Stomach smooth muscle (tissue), 2 donors: ENCODE measurements at regions not wholly inside any gene's neighbourhood (a gene's known extent, or its start where the extent isn't known, plus 50 kb on each side); places are given as distances from the start of the nearest gene placed in this dataset.

Source experiments
- H3K27ac ChIP-seq: one replicate; pipeline ENCODE4 v1.7.0; 2013; ENCODE audit warnings: mild to moderate bottlenecking, low read length, inconsistent platforms
- H3K27me3 ChIP-seq, 2 donors: one replicate each; pipeline ENCODE4 v1.7.0; 2013; ENCODE audit warnings: low read length in 2 of 2; ENCODE audit not compliant: insufficient read depth in 2 of 2, control insufficient read depth in 1 of 2
- H3K36me3 ChIP-seq, 2 donors: one replicate each; pipeline ENCODE4 v1.7.0; 2013; ENCODE audit warnings: low read length in 2 of 2; ENCODE audit not compliant: control insufficient read depth in 2 of 2, insufficient read depth in 2 of 2
- H3K4me1 ChIP-seq: one replicate; pipeline ENCODE4 v1.7.0; 2013; ENCODE audit warnings: low read length; ENCODE audit not compliant: control insufficient read depth, insufficient read depth
- H3K4me3 ChIP-seq, 2 donors: one replicate each; pipeline ENCODE4 v1.7.0; 2013; ENCODE audit warnings: low read length in 2 of 2
- H3K9ac ChIP-seq, 2 donors: one replicate each; pipeline ENCODE4 v1.7.0; 2013; ENCODE audit warnings: low read length in 2 of 2, mild to moderate bottlenecking in 1 of 2
- H3K9me3 ChIP-seq, 2 donors: one replicate each; pipeline ENCODE4 v1.7.0; 2013; ENCODE audit warnings: low read length in 2 of 2; ENCODE audit not compliant: control insufficient read depth in 2 of 2
- donor health status: healthy.
- donor health status: Pancreatic carcinoma.

DNA sequence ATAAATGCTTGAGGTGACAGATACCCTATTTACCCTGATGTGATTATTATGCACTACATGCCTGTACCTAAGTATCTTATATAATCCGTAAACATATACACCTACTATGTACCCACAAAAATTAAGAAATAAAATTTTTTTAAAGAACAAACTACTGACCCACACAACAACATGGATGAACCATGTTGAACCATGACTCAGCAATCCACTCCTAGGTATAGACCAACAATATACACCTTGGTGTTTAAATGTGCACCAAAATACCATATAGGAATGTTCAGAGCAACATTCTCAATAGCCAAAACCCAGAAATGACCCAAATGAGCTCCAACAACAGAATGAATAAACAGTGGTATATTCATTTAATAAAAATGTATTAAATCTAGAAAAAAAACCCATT lies 245.1 kb downstream of the GXYLT1 start:
- Histone ChIP-seq H3K9ac (no peak overlapping the region), H3K4me3 (no peak overlapping the region), H3K36me3 (no peaks in the 10 kb centered on the region), H3K9me3 (no peaks in the 10 kb centered on the region), H3K27me3 (no peaks in the 10 kb centered on the region), H3K27ac (no peak overlapping the region), H3K4me1 (no peaks in the 10 kb centered on the region)

- Histone ChIP-seq H3K4me1 (no peaks in the 10 kb centered on the region), H3K36me3 (no peaks in the 10 kb centered on the region), H3K27me3 (no peaks in the 10 kb centered on the region), H3K9ac (no peak overlapping the region), H3K9me3 (no peaks in the 10 kb centered on the region), H3K4me3 (no peak overlapping the region), H3K27ac (no peak overlapping the region)
Measured at GRCh38 chr12:41897593-41897992, 247.1 kb downstream of the GXYLT1 start.

DNA sequence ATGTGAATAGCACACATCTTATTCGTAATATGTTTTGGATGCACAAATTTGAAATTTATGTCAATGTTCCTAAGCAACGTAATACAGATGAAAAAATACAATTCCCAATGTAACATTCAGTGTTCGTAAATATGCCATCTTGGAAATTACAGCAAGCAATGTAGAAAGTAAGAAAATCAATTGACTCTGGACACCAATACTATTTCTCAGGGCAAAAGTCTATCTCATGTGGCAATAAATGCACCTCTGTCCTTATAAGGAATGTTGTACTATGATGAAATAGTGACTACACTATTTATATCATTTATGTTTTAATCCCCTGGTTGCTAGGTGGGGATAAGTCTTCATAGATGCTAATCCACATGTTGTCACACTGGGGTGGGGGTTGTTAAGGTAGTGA lies 251.2 kb downstream of the GXYLT1 start:
- no peak overlapping the region for H3K4me3 ChIP-seq
- H3K27me3 ChIP-seq = no peaks in the 10 kb centered on the region
- no peak overlapping the region for H3K9ac ChIP-seq
- H3K4me1 ChIP-seq = no peaks in the 10 kb centered on the region
- H3K27ac ChIP-seq = no peak overlapping the region
- H3K9me3 ChIP-seq = no peaks in the 10 kb centered on the region
- no peaks in the 10 kb centered on the region for H3K36me3 ChIP-seq

DNA sequence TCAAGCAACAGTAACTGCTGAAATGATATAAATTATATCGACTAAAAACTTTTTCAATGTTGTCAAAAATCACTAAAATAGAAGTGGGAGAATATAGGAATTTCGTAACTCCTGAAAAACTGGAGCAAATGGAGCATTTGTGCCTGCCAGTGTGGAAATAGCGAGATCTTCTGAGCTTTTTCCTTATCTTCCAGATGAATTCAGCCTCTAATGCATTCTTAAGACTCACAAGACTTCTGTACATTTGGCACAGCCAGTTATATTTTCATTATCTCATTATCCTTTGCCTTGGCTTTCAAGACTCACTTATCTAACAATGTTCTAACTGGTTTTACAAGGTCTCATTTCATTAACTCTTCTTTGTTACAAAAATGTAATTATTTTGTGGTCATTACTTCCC lies 252.4 kb downstream of the GXYLT1 start:
- H3K36me3 ChIP-seq = no peaks in the 10 kb centered on the region
- H3K4me1 ChIP-seq = no peaks in the 10 kb centered on the region
- H3K27ac ChIP-seq = no peak overlapping the region
- no peak overlapping the region for H3K9ac ChIP-seq
- no peak overlapping the region for H3K4me3 ChIP-seq
- no peaks in the 10 kb centered on the region for H3K27me3 ChIP-seq
- H3K9me3 ChIP-seq = no peaks in the 10 kb centered on the region

DNA sequence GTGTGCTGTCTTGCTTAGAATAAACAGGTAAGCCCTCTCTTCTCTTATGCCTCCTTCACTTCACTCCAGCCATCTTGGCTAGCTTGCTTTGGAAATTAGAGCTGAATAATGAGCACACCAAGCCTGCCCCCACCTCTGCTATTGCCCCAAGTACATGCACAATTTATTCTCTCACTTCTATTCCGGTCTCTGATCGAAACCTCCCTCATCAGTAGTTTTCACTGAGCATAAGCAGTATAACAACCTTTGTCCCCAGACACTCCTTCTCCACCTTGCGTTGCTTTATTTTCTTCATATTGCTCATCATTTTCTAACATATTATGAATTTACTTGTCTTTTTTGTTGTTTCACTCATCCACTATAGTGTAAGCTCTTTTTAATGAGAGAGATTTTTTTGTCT lies 253.4 kb downstream of the GXYLT1 start:
- Histone ChIP-seq H3K9ac (no peak overlapping the region), H3K4me3 (no peak overlapping the region), H3K4me1 (no peaks in the 10 kb centered on the region), H3K36me3 (no peaks in the 10 kb centered on the region), H3K27ac (no peak overlapping the region), H3K27me3 (no peaks in the 10 kb centered on the region), H3K9me3 (no peaks in the 10 kb centered on the region)

DNA sequence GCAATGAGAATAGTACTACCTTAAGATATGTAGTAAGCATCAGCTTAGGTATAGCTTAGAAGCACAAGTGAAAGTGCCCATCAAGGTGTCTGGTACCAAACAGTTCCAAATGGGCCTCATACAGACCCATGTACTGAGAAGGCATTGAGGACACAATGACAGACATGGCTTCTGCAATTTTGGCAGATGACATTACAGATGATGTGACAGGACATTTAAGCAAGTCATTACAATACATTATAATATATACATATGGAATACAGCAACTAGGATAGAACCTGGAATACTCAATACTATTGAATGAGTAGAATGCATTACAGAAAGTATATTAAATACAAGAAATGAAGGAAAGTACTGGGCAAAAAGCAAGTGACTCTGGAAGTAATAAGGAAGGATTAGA lies 256.4 kb downstream of the GXYLT1 start:
- Histone ChIP-seq H3K9ac (no peak overlapping the region), H3K27ac (no peak overlapping the region), H3K9me3 (no peaks in the 10 kb centered on the region), H3K4me1 (no peaks in the 10 kb centered on the region), H3K36me3 (no peaks in the 10 kb centered on the region), H3K27me3 (no peaks in the 10 kb centered on the region), H3K4me3 (no peak overlapping the region)

DNA sequence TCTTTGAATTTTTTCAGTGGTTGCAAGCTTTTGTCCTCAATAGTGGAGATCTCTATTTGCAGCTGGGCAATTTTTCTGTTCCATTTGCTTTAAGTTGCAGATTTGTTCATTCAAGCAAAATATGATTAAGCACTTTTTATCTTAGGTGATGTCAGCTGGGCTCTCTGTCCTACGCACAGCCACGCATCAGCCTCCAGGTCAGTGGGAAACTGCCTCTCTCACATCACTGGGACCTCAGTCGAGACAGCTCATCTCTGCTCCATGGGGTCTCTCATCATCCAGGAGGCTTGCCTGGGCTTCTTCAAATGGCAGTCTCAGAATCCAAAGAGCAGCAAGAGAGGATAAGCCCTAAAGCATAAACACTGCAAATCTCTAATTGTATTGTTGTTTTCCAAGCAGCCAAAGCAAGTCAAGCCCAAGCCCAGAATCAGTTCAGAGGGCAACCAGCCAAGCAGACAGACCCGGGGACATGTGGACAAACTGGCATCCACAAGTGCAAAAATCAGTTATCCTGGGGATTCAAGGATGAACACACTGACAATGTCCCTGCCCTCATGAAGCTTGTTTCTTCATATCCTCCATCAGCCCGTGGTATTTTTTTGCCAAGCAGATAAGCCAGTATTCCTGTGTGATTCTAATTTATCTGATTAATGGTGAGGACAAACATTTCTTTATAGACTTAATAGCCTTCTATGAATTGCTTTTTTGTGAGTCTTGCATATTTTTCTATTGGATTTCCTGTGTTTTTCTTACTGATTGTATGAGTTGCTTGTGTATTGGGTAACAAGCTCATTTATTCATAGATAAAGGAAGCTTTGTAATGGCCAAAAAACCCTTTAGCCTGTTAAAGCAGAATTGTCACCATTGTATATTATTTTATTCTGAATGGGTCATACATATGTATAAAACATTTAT lies 262.5 kb downstream of the GXYLT1 start:
- no peak overlapping the region for H3K9ac ChIP-seq
- no peaks in the 10 kb centered on the region for H3K36me3 ChIP-seq
- H3K27me3 ChIP-seq = no peaks in the 10 kb centered on the region
- H3K27ac ChIP-seq = no peak overlapping the region
- no peak overlapping the region for H3K4me3 ChIP-seq
- H3K4me1 ChIP-seq = no peaks in the 10 kb centered on the region
- H3K9me3 ChIP-seq = no peaks in the 10 kb centered on the region

DNA sequence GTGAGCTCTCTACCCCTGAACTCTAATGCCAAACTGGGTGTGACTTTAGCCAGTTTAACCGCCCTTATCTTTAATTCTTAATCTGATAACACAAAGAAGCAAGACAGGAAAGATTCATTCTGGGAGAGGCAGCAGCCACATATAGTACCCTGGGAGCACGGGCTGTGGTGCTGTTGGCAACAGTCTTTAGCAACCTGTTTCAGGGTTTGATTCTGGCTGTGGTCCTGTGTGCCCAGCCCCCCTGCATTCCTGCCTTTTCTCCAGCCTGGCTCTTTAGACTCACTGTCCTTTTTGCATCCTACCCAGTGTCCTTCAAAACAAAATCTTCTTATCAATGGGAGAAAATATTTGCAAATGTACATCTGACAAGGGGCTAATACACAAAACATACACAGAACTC lies 275.2 kb downstream of the GXYLT1 start:
- Histone ChIP-seq H3K4me3 (no peak overlapping the region), H3K36me3 (no peaks in the 10 kb centered on the region), H3K4me1 (no peaks in the 10 kb centered on the region), H3K27ac (no peak overlapping the region), H3K9ac (no peak overlapping the region), H3K9me3 (no peaks in the 10 kb centered on the region), H3K27me3 (no peaks in the 10 kb centered on the region)

- H3K36me3 ChIP-seq = no peaks in the 10 kb centered on the region
Measured at GRCh38 chr12:41866878-41867430, 277.7 kb downstream of the GXYLT1 start.

GRCh38 chr12:41856228-41856627 lies 288.4 kb downstream of the GXYLT1 start:
- H3K36me3 ChIP-seq = no peaks in the 10 kb centered on the region
- no peak overlapping the region for H3K4me3 ChIP-seq
- no peak overlapping the region for H3K9ac ChIP-seq
- no peaks in the 10 kb centered on the region for H3K27me3 ChIP-seq
- no peaks in the 10 kb centered on the region for H3K9me3 ChIP-seq
- no peak overlapping the region for H3K27ac ChIP-seq
- no peaks in the 10 kb centered on the region for H3K4me1 ChIP-seq

More at GRCh38 chr12:41866878-41867430, 277.7 kb downstream of the GXYLT1 start:
- Histone ChIP-seq H3K27ac (no peak overlapping the region), H3K4me1 (no peaks in the 10 kb centered on the region), H3K9ac (no peak overlapping the region), H3K27me3 (no peaks in the 10 kb centered on the region), H3K9me3 (no peaks in the 10 kb centered on the region), H3K4me3 (no peak overlapping the region)

DNA sequence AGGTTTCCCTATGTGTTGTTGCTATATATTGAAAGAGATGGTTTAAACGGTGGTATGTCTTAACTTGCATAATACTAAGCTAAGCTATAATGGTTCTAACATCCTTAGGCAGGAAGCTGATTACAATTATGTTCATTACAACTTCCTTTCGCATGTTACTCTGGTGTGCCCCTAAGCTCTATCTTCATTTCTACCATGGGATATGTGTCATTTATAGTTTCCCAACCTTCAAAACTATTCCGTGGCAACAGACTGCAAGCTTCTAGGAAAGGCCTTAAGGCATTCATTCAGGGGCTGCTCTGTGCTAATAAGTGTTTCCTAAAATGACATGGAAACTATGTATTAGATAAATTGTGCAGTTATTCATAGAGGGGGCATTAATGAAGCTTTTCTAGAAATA lies 294.6 kb downstream of the GXYLT1 start:
- H3K4me3 ChIP-seq = no peak overlapping the region
- no peaks in the 10 kb centered on the region for H3K9me3 ChIP-seq
- no peaks in the 10 kb centered on the region for H3K36me3 ChIP-seq
- no peaks in the 10 kb centered on the region for H3K4me1 ChIP-seq
- no peaks in the 10 kb centered on the region for H3K27me3 ChIP-seq
- H3K9ac ChIP-seq = no peak overlapping the region
- no peak overlapping the region for H3K27ac ChIP-seq
